IMR-90 (cell line): ENCODE measurements at regions not wholly inside any gene's neighbourhood (a gene's known extent, or its start where the extent isn't known, plus 50 kb on each side); places are given as distances from the start of the nearest gene placed in this dataset.

Source experiments
- ATAC-seq: fragments of 200-7000 bp; cut with Tn5 transposase; 2 replicates; pipeline ENCODE4 v1.9.1; 2020; ENCODE audit warnings: low read depth, mild to moderate bottlenecking, moderate library complexity
- BruUV-seq: library from RNA; stranded (reverse); fragments of 400-500 nt; replicated peaks from 2 replicates; lab custom pipeline; 2021; lab: Mats Ljungman, UMichigan
- CTCF ChIA-PET: fragments of 300-600 bp; formaldehyde crosslinking; extraction: SDS; loops from one replicate; lab custom pipeline; 2021; ENCODE audit warnings: antibody characterized with exemption; lab: Yijun Ruan, JAX
- POLR2A ChIA-PET: fragments of 300-600 bp; sonication (Branson Sonifier 250); formaldehyde crosslinking; loops from one replicate; lab custom pipeline; 2022; ENCODE audit warnings: antibody characterized with exemption; ENCODE audit not compliant: unreplicated experiment; lab: Charles Lee
- DNase-seq: peaks from one replicate; pipeline ENCODE4 v3.0.0; 2013
- H2AFZ ChIP-seq: replicated peaks from 2 replicates; pipeline ENCODE3; 2013; ENCODE audit warnings: low read length, mild to moderate bottlenecking; ENCODE audit not compliant: poor library complexity
- H2AK5ac ChIP-seq: 2 replicates; pipeline ENCODE4 v1.6.1; 2013; ENCODE audit warnings: low read depth, low read length, inconsistent platforms
- H2AK9ac ChIP-seq: replicated peaks from 2 replicates; pipeline ENCODE3; 2013; ENCODE audit warnings: mild to moderate bottlenecking, low read depth, low read length, moderate library complexity; ENCODE audit not compliant: poor library complexity
- H2BK120ac ChIP-seq: 2 replicates; pipeline ENCODE4 v1.6.1; 2013; ENCODE audit warnings: low read depth, low read length, inconsistent platforms
- H2BK15ac ChIP-seq: 3 replicates; pipeline ENCODE4 v1.6.1; 2013; ENCODE audit warnings: low read depth, low read length, inconsistent platforms
- H2BK20ac ChIP-seq: 2 replicates; pipeline ENCODE4 v1.6.1; 2013; ENCODE audit warnings: low read depth, mild to moderate bottlenecking, inconsistent platforms, low read length, moderate library complexity
- H2BK5ac ChIP-seq: 2 replicates; pipeline ENCODE4 v1.6.1; 2013; ENCODE audit warnings: mild to moderate bottlenecking, low read depth, low read length, inconsistent platforms; ENCODE audit not compliant: poor library complexity, severe bottlenecking
- H3K14ac ChIP-seq: replicated peaks from 2 replicates; pipeline ENCODE4 v1.6.1; 2013; ENCODE audit warnings: low read depth, low read length, inconsistent platforms
- H3K18ac ChIP-seq: 2 replicates; pipeline ENCODE4 v1.6.1; 2013; ENCODE audit warnings: low read depth, low read length, control low read depth
- H3K23ac ChIP-seq: 2 replicates; pipeline ENCODE4 v1.6.1; 2013; ENCODE audit warnings: low read depth, low read length, inconsistent platforms
- H3K27ac ChIP-seq: 2 replicates; pipeline ENCODE4 v1.5.1; 2013; ENCODE audit warnings: mild to moderate bottlenecking, control low read depth, low read length; ENCODE audit not compliant: insufficient read depth
- H3K27me3 ChIP-seq: 2 replicates; pipeline ENCODE4 v1.6.1; 2013; ENCODE audit warnings: low read length; ENCODE audit not compliant: control insufficient read depth, insufficient read depth
- H3K36me3 ChIP-seq: 2 replicates; pipeline ENCODE4 v1.6.1; 2013; ENCODE audit warnings: low read length, mixed read lengths; ENCODE audit not compliant: control insufficient read depth, insufficient read depth
- H3K4ac ChIP-seq: 2 replicates; pipeline ENCODE4 v1.6.1; 2013; ENCODE audit warnings: low read depth, low read length, inconsistent platforms
- H3K4me1 ChIP-seq: 2 replicates; pipeline ENCODE4 v1.6.1; 2013; ENCODE audit warnings: low read length, mixed read lengths; ENCODE audit not compliant: control insufficient read depth, insufficient read depth
- H3K4me2 ChIP-seq: 2 replicates; pipeline ENCODE4 v1.6.1; 2013; ENCODE audit warnings: low read depth, mild to moderate bottlenecking, control low read depth, low read length, moderate library complexity
- H3K4me3 ChIP-seq: 2 replicates; pipeline ENCODE4 v1.5.1; 2013; ENCODE audit warnings: low read depth, mild to moderate bottlenecking, control low read depth, low read length, moderate library complexity; ENCODE audit not compliant: insufficient read depth
- H3K56ac ChIP-seq: 2 replicates; pipeline ENCODE4 v1.6.1; 2013; ENCODE audit warnings: low read length, inconsistent platforms; ENCODE audit not compliant: insufficient read depth; ENCODE audit errors: extremely low read depth
- H3K79me1 ChIP-seq, 2 experiments: 2 replicates each; pipeline ENCODE4 v1.6.1; 2013; ENCODE audit warnings: low read length in 2 of 2, inconsistent platforms in 1 of 2, low read depth in 1 of 2
- H3K9ac ChIP-seq: 2 replicates; pipeline ENCODE4 v1.6.1; 2013; ENCODE audit warnings: low read depth, low read length, control low read depth
- H3K9me1 ChIP-seq: 2 replicates; pipeline ENCODE4 v1.6.1; 2013; ENCODE audit warnings: low read length, inconsistent platforms; ENCODE audit not compliant: insufficient read depth
- H3K9me3 ChIP-seq: 2 replicates; pipeline ENCODE4 v1.6.1; 2013; ENCODE audit warnings: low read length; ENCODE audit not compliant: control insufficient read depth, insufficient read depth
- H4K20me1 ChIP-seq: 2 replicates; pipeline ENCODE4 v1.6.1; 2013; ENCODE audit warnings: low read length, inconsistent platforms; ENCODE audit not compliant: insufficient read depth
- H4K5ac ChIP-seq: 2 replicates; pipeline ENCODE4 v1.6.1; 2013; ENCODE audit warnings: mild to moderate bottlenecking, low read depth, low read length, control low read depth
- H4K8ac ChIP-seq, 2 experiments: 2 replicates each; pipeline ENCODE4 v1.6.1; 2013; ENCODE audit warnings: low read depth in 2 of 2, low read length in 2 of 2, control low read depth in 1 of 2, inconsistent platforms in 1 of 2
- H4K91ac ChIP-seq: 2 replicates; pipeline ENCODE4 v1.6.1; 2013; ENCODE audit warnings: low read depth, low read length, inconsistent platforms; ENCODE audit not compliant: insufficient read depth
- CEBPB ChIP-seq: IDR thresholded peaks from 2 replicates; pipeline ENCODE4 v1.6.1; 2012; ENCODE audit warnings: low read depth, low read length, improper control_type of control experiment
- CTCF ChIP-seq: conservative IDR thresholded peaks from 2 replicates; pipeline ENCODE4 v1.5.1; 2012; ENCODE audit warnings: mild to moderate bottlenecking, low read depth, low read length, improper control_type of control experiment
- FOS ChIP-seq: fragments of 150-350 bp; IDR thresholded peaks from 2 replicates; pipeline ENCODE4 v1.6.1; 2016; ENCODE audit warnings: low read depth, low read length
- MAFK ChIP-seq: IDR thresholded peaks from 2 replicates; pipeline ENCODE4 v1.6.1; 2012; ENCODE audit warnings: low read depth, low read length, improper control_type of control experiment
- MXI1 ChIP-seq: IDR thresholded peaks from 2 replicates; pipeline ENCODE4 v1.6.1; 2012; ENCODE audit warnings: low read depth, mild to moderate bottlenecking, low read length, moderate library complexity, borderline replicate concordance
- NFE2L2 ChIP-seq: fragments of 150-350 bp; IDR thresholded peaks from 2 replicates; pipeline ENCODE4 v1.6.1; 2016; ENCODE audit warnings: low read depth, mild to moderate bottlenecking, low read length
- RAD21 ChIP-seq: IDR thresholded peaks from 2 replicates; pipeline ENCODE4 v1.6.1; 2012; ENCODE audit warnings: low read length, improper control_type of control experiment
- RCOR1 ChIP-seq: IDR thresholded peaks from 2 replicates; pipeline ENCODE4 v1.6.1; 2012; ENCODE audit warnings: mild to moderate bottlenecking, low read length, improper control_type of control experiment; ENCODE audit not compliant: insufficient replicate concordance
- SMC3 ChIP-seq: fragments of 150-350 bp; IDR thresholded peaks from 2 replicates; pipeline ENCODE4 v1.6.1; 2016; ENCODE audit warnings: low read depth, mild to moderate bottlenecking, antibody characterized with exemption, low read length, moderate library complexity
- WGBS, 2 experiments: methylation state at CpG; one replicate each; pipeline versions ENCODE4 v1.1.5 to v1.1.7; 2013; ENCODE audit warnings: missing lambda C conversion rate in 2 of 2; ENCODE audit not compliant: insufficient read length in 1 of 2; ENCODE audit errors: extremely low coverage in 2 of 2; 5-methylcytosine and 5-hydroxymethylcytosine counted together
- dilution Hi-C: fragments of 300-500 bp; cut with HindIII; formaldehyde crosslinking; loops from one replicate; pipeline ENCODE4 v1.14.3; 2018; ENCODE audit warnings: low sequenced_read_pairs; ENCODE audit not compliant: unreplicated experiment
- in situ Hi-C: fragments of 300-500 bp; cut with MboI; formaldehyde crosslinking; loops from 3 replicates; pipeline ENCODE4 v1.14.3; 2019; ENCODE audit warnings: low sequenced_read_pairs, inconsistent platforms, mixed read lengths
- intact Hi-C: fragments of 100-400 bp; cut with micrococcal nuclease; formaldehyde crosslinking; loops from 2 replicates; pipeline ENCODE4 v1.10.0; 2022
- TF ChIP-seq, protein P1 (sequence below): fragments of 150-350 bp; IDR thresholded peaks from 2 replicates; pipeline ENCODE4 v1.6.1; 2017; ENCODE audit warnings: mild to moderate bottlenecking, antibody characterized with exemption, low read length, low read depth
- TF ChIP-seq, protein P2 (sequence below): fragments of 150-350 bp; IDR thresholded peaks from 2 replicates; pipeline ENCODE4 v1.6.1; 2016; ENCODE audit warnings: low read depth, mild to moderate bottlenecking, low read length, moderate library complexity, borderline replicate concordance

- H2BK120ac ChIP-seq = no peak overlapping the region
- DNase-seq (no peak), ATAC-seq (no peak)
- no peak overlapping the region for H4K8ac ChIP-seq
- H3K9ac ChIP-seq = no peak overlapping the region
- no peak overlapping the region for H3K18ac ChIP-seq
- in situ Hi-C loops = no loop called here
- dilution Hi-C loops = no loop called here
- no peaks in the 10 kb centered on the region for H3K9me3 ChIP-seq
- no peak overlapping the region for H2BK20ac ChIP-seq
- H3K79me1 ChIP-seq = no peaks in the 10 kb centered on the region
- no peaks in the 10 kb centered on the region for H4K20me1 ChIP-seq
- no TSS peak for BruUV-seq
- no peaks in the 10 kb centered on the region for H3K36me3 ChIP-seq
- no peak overlapping the region for H3K4me2 ChIP-seq
- ChIA-PET POLR2A (no interaction called here), CTCF (no interaction called here)
- no peaks in the 10 kb centered on the region for H3K27me3 ChIP-seq
- intact Hi-C loops = no loop called here
- no peak overlapping the region for H3K56ac ChIP-seq
- H3K9me1 ChIP-seq = no peaks in the 10 kb centered on the region
- TF ChIP-seq MAFK = no peak
- TF ChIP-seq CTCF = no peak
- TF ChIP-seq, protein P1, sequence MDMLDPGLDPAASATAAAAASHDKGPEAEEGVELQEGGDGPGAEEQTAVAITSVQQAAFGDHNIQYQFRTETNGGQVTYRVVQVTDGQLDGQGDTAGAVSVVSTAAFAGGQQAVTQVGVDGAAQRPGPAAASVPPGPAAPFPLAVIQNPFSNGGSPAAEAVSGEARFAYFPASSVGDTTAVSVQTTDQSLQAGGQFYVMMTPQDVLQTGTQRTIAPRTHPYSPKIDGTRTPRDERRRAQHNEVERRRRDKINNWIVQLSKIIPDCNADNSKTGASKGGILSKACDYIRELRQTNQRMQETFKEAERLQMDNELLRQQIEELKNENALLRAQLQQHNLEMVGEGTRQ = no peak
- TF ChIP-seq CEBPB = no peak
- no peak for TF ChIP-seq RAD21
- no peak for TF ChIP-seq SMC3
- TF ChIP-seq FOS = no peak
- no peak for TF ChIP-seq MXI1
- no peak for TF ChIP-seq NFE2L2
- TF ChIP-seq RCOR1 = no peak
- TF ChIP-seq, protein P2, sequence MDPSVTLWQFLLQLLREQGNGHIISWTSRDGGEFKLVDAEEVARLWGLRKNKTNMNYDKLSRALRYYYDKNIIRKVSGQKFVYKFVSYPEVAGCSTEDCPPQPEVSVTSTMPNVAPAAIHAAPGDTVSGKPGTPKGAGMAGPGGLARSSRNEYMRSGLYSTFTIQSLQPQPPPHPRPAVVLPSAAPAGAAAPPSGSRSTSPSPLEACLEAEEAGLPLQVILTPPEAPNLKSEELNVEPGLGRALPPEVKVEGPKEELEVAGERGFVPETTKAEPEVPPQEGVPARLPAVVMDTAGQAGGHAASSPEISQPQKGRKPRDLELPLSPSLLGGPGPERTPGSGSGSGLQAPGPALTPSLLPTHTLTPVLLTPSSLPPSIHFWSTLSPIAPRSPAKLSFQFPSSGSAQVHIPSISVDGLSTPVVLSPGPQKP = no peak
- H3K4ac ChIP-seq = no peak overlapping the region
- no peak overlapping the region for H4K5ac ChIP-seq
- H3K4me3 ChIP-seq = no peak overlapping the region
- no peak overlapping the region for H4K91ac ChIP-seq
- H2AK5ac ChIP-seq = no peak overlapping the region
- H2BK5ac ChIP-seq = no peak overlapping the region
- H3K14ac ChIP-seq = no peak overlapping the region
- no peak overlapping the region for H2AK9ac ChIP-seq
- H2BK15ac ChIP-seq = no peak overlapping the region
- no peaks in the 10 kb centered on the region for H3K4me1 ChIP-seq
- no peak overlapping the region for H2AFZ ChIP-seq
- no peak overlapping the region for H3K23ac ChIP-seq
- 96% methylated on average over 6 of the region's 8 CpGs; no CpG with 5 or more reads in 1 of the 2 experiments for WGBS, 2 experiments
- no peak overlapping the region for H3K27ac ChIP-seq
Measured at GRCh38 chr18:60249388-60249787, 123.2 kb downstream of the MC4R start.
